HG03520 (cell line): ENCODE measurements at regions not wholly inside any gene's neighbourhood (a gene's known extent, or its start where the extent isn't known, plus 50 kb on each side); places are given as distances from the start of the nearest gene placed in this dataset.

Experiments used
- ATAC-seq: cut with Tn5 transposase; IDR thresholded peaks from one replicate; pipeline ENCODE4 v1.9.1; 2021; ENCODE audit warnings: mild to moderate bottlenecking, moderate library complexity; ENCODE audit not compliant: unreplicated experiment

DNA sequence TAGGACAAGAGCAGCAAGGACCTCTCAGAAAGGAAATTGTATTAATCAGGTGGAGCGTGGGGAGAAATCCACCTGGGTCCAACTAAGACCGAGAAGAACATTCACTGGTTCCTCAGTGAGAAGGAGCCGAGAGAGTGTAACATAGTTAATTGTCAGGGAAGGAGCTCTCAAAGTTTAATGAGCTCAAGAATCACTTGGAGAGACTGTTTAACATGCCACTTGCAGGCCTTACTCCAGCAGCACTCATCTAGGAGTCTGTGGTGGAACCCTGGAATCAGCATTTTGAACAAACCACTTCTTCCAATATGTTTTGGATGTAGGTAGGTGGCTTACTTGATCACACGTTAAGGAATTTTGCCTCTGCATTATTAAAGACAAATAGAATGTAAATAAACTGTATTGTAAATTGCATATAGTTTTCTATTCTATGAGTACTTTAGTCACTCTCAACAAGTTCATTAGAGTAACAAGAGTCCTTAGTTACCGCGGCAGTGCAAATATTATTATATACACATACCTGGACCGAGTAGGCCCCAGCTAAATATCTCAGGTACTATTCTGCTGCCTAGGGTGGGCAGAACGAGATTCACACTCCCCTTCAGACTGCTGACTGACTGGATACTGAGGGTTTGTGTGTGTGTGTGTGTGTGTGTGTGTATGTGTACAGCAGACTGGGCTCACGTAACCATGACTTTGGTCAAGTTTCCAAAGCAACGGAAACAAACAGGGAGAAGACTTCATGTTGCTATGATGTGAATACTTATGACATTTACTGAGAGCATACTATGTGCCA is 203.2 kb upstream of the USP24 start:
- ATAC-seq = no peak

DNA sequence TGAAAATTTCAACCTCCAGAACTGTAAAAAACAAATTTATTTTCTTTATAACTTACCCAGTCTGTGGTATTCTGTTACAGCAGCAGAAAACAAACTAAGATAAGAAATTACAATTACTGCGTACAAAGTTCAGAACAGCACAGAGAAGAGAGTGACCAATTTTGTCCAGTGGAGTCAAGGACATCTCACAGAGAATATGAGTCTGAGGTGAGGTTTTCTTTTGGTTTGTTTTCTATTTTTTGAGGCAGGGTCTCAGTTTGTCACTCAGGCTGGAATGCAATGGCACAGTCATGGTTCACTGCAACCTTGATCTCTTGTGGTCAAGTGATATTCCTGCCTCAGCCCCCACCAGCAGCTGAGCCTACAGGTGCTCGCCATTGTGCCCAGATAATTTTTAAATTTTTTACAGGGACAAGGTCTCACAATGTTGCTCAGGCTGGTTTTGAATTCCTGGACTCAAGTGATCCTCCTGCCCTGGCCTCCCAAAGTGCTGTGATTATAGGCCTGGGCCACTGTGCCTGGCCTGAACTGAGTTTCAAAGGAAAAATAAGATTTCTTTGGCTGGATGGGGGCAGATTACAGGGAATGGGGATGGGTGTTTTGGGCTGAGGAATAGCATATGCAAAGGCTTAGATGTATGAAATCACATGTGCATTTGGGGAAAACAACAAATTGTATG is 201.1 kb upstream of the USP24 start:
- ATAC-seq = no peak

DNA sequence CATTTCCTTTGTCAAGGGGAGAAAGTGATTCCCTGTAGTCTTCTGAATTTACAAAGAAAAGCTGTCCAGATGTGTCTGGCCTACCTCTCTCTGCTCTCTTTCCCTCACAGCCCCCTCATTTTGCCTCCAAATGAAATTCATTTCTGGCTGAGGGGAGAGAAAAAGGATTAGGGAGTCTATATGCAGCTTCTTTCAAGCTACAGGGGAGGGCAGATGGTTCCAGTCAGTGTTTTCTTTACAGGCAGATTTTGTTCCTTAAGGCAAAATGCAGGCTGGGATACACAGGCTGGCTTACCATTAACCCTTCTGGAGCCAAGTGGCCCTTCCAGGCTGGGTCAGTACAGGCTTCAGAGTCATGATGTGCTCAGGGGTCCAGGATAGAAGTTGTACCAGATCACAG is 198.1 kb upstream of the USP24 start:
- ATAC-seq = no peak

DNA sequence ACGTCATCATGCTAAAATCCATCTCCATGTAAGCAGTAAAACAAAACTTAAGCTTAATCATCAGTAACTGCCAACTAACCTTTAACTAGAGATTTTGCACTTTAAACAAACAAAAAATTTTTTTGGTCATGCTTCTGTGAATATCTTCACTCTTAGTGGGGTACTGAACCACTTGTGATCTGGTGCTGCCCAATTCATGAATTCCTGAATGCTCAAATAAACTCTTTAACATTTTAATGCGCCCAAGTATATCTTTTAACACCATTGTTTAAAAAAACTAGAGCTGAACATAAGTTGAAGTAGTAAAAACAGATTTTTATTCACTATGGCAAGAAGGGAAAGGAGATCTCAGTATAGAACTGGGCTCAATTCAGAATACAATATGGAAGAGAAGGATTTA is 196.9 kb upstream of the USP24 start:
- no peak for ATAC-seq

GRCh38 chr1:55402671-55403464 is 187.7 kb upstream of the USP24 start:
- no peak for ATAC-seq

- ATAC-seq = no peak
These were observed 187.0 kb upstream of the USP24 start for GRCh38 chr1:55402142-55402541.

DNA sequence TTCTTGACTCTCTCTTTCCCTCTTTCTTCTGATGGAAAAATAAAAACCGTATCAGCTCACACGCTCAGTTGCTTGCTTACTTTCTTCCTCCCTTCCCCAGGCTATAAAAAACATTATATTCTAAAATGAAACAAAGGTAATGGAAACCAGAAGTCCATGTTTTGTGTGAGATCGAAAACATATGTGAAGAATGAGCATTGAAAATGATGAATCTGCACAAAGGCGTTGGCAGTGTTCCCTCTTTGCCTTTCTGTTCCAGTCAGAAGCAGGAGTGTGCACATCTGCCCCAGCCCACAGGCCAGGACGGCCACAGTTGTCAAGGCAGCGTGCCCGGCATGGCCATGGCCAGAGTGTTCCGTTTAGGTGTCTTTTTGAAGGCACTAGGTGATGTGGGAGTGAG is 185.3 kb upstream of the USP24 start:
- no peak for ATAC-seq

DNA sequence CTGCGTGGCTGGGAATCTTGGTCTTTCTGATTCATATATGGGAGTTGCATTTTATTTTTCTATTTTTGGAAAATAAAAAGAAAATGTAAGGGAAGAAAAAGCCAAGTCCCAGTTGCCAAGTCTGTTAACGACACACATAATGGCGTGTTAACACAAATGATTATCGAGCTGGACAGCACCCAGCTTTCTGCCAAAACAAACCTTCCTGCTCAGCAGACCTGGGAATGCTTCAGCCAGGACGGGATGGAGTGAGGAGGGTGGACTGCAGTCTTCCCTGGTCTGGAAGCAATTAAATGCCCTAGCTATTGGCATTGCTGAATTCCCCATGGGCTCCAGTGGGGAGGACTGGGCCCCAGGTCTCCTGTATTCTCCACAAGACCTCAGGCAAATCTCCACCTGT is 184.2 kb upstream of the USP24 start:
- ATAC-seq = no peak

GRCh38 chr1:55396381-55396891 is 181.3 kb upstream of the USP24 start:
- no peak for ATAC-seq

GRCh38 chr1:55388960-55389359 is 173.8 kb upstream of the USP24 start:
- no peak for ATAC-seq

DNA sequence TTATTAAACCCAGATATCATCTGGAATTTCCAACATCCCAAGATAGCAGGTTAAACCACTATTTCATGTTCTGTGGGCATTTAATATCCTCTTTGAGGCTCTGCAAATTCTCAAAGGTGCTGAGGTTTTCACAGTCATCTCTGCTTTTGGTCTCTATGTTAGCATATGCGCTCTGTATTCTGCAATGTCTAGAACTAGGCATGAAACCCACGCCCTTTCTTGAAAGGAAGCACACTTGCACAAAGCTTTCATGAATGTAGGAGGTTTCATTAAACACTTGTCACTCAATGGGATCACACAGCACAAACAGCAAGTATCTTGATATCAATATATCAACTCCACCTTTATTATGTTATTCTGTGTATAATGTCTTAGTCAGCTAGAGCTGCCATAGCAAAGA is 172.0 kb upstream of the USP24 start:
- ATAC-seq = no peak

DNA sequence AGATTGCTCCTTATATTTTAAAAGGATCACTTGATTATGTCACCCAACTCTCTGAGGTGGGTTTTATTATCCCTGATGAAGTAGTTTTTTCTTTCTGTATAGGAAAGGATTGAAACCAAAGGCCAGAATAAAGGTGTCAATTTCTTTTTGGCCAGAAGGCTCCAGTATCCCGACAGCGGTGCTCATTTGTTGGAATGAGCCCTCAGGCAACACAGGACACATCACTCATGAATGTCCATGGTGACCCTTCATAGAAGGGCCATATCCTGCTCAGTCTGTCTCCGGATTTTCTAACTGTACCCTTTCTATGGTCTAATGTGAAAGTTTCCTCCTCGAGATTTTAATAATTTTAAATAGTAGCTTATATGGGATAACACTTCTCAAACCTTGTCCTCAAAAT is 171.3 kb upstream of the USP24 start:
- no peak for ATAC-seq

GRCh38 chr1:55385402-55386018 is 170.3 kb upstream of the USP24 start:
- no peak for ATAC-seq

DNA sequence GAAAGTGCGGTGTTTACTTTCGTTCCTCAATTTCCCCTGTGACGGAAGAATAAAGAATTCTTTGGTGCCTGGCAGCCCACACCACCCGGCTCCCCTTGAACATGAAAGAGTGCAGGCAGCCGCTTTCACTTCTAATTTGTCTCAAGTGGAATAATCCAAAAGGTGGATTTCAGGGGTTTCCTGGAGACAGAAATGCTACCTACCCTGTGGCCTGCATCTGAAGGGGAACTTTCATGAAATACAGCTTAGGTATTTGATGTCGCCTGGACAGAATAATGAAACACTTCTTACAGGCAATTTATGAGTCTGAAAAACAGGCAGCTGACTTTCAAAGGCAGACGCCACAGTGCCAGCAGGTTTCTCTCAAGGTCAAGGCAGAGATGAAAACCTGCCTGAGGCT is 169.5 kb upstream of the USP24 start:
- no peak for ATAC-seq

DNA sequence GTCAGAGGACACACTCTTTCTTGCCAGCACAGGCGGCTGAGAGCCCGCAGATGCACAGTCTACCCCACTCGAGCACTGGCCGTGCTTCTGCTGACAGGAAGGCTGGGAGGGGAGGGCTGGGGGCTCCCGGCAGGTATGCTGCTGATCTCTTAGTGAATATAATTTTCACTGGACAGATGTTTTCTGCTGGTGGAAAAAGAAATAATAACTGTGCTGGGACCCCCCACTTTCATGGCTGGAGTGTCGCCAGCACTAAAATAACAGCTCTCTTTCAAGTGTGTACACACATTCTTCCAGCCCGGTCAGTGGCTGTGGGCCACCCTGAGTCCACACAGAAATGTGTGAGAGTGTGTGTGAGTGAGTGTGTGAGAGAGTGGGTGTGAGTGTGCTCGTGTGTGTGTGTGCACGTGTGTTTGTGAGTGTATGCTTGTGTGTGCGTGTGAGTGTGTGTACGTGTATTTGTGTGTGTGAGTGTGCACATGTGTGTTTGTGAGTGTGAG is 167.7 kb upstream of the USP24 start:
- no peak for ATAC-seq

DNA sequence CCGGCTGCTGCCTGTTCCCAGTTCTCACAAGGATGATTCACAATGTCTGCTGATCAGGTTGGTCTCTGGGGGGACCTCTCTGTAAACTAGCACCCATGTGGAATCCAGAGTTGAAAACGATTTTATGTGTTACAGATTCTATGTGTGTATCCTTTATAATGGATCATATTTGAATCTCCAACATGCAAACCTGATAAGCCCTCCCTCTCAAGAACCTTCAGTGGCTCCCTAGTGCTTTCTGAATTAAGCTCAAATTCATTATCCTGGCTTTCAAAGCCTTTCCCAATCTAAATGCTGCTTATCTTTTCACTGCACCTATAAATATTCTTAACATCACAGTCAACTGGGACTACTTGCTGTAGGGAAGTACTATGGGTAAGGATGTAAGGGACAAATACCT is 166.8 kb upstream of the USP24 start:
- ATAC-seq = no peak

- no peak for ATAC-seq
These were observed 166.3 kb upstream of the USP24 start for GRCh38 chr1:55381491-55381890.

DNA sequence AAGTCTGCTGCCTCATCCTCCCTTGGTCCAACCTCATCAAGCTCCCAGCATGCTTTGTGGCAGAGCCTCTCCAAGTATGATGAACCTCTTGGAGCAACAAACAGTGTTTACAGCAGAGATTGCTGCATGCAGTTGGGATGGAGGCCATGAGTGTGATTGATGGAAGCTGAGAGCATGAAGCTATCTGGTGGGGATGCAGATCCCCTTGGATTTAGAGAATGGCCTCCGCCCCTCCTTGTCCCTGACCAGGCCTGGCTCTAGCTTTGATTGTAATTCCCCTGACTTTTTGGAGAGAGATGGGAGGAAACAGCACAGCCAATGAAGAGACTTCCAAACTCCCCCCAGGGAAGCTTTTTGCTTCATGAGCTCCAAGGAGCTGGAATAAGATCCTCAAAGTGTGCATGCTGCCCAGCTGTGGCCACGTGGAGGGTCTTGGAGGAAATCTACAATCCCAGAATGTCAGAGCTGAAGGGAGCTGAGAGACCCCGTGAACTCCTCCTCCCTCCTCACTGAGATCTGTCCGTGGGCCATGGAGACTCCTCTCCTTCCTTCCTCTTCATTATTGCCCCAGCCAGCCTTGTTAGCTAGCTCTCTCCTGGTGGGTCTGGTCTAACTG is 165.3 kb upstream of the USP24 start:
- no peak for ATAC-seq

- ATAC-seq = no peak
These were observed 163.4 kb upstream of the USP24 start for GRCh38 chr1:55378582-55378981.

GRCh38 chr1:55376897-55377296 is 161.7 kb upstream of the USP24 start:
- no peak for ATAC-seq
